ENCODE measurements at regions not wholly inside any gene's neighbourhood (a gene's known extent, or its start where the extent isn't known, plus 50 kb on each side); places are given as distances from the start of the nearest gene placed in this dataset.

DNA sequence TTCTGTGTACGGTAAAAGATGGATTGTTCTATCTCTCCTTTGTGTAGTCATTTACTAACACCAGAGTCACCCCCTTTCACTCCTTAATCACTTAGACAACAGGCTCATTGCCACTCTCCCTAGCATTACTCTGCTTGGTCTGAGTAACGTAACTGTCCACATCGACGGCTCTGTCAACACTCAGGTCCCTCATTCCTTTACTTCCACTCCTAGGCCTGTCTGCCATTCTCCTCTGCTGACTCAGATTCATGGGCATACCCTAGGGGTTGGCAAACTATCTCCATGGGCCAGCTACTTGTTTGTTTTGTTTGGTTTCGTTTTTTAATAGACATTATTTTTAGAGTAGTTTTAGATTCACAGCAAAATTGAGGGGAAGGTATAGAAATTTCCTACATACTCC is 243.9 kb downstream of the NR4A2 start:
- H3K4me1 ChIP-seq (ENCODE audit: insufficient read depth, low read length, poor library complexity, severe bottlenecking) = no peaks in the 10 kb centered on the region
- H3K27me3 ChIP-seq (ENCODE audit: insufficient read depth, low read length, poor library complexity, severe bottlenecking) = no peaks in the 10 kb centered on the region
- H2AFZ ChIP-seq (ENCODE audit: low read length) = no peak overlapping the region
- no peaks in the 10 kb centered on the region for H3F3A ChIP-seq (ENCODE audit: low read depth)
- no peaks in the 10 kb centered on the region for H3K9me2 ChIP-seq (replicated peaks; ENCODE audit: low read depth, low read length)
- no peaks in the 10 kb centered on the region for H3K79me2 ChIP-seq (ENCODE audit: insufficient read depth, low read length)
- H3K4me3 ChIP-seq (ENCODE audit: low read length, poor library complexity, severe bottlenecking) = no peak overlapping the region
- H3K9ac ChIP-seq (ENCODE audit: low read depth, low read length, poor library complexity, severe bottlenecking) = no peak overlapping the region
- no peaks in the 10 kb centered on the region; the same call in 1 of the 2 replicates for H3K9me3 ChIP-seq (ENCODE audit: insufficient read depth, low read depth, low read length)
- H3K4me2 ChIP-seq (ENCODE audit: low read depth, low read length, poor library complexity, severe bottlenecking) = no peak overlapping the region
- TF ChIP-seq EZH2phosphoT487 (IDR thresholded peaks at IDR 0.05; ENCODE audit: borderline replicate concordance) (no peak), CTCF (conservative IDR thresholded peaks at IDR 0.05; ENCODE audit: low read length) (no peak)
- H3K36me3 ChIP-seq (ENCODE audit: insufficient read depth, low read length) = no peaks in the 10 kb centered on the region
- H4K20me1 ChIP-seq (ENCODE audit: insufficient read depth, low read length, poor library complexity, severe bottlenecking) = no peaks in the 10 kb centered on the region

GRCh38 chr2:156087875-156088274 is 244.6 kb downstream of the NR4A2 start:
- H3K9me2 ChIP-seq (replicated peaks; ENCODE audit: low read depth, low read length) = no peaks in the 10 kb centered on the region
- no peak overlapping the region for H3K4me2 ChIP-seq (ENCODE audit: low read depth, low read length, poor library complexity, severe bottlenecking)
- no peaks in the 10 kb centered on the region for H3K4me1 ChIP-seq (ENCODE audit: insufficient read depth, low read length, poor library complexity, severe bottlenecking)
- H3K79me2 ChIP-seq (ENCODE audit: insufficient read depth, low read length) = no peaks in the 10 kb centered on the region
- no peaks in the 10 kb centered on the region for H3K27me3 ChIP-seq (ENCODE audit: insufficient read depth, low read length, poor library complexity, severe bottlenecking)
- no peaks in the 10 kb centered on the region; the same call in 1 of the 2 replicates for H3K9me3 ChIP-seq (ENCODE audit: insufficient read depth, low read depth, low read length)
- no peak overlapping the region for H3K4me3 ChIP-seq (ENCODE audit: low read length, poor library complexity, severe bottlenecking)
- H3K36me3 ChIP-seq (ENCODE audit: insufficient read depth, low read length) = no peaks in the 10 kb centered on the region
- no peaks in the 10 kb centered on the region for H3F3A ChIP-seq (ENCODE audit: low read depth)
- TF ChIP-seq EZH2phosphoT487 (IDR thresholded peaks at IDR 0.05; ENCODE audit: borderline replicate concordance) (no peak), CTCF (conservative IDR thresholded peaks at IDR 0.05; ENCODE audit: low read length) (no peak)
- H4K20me1 ChIP-seq (ENCODE audit: insufficient read depth, low read length, poor library complexity, severe bottlenecking) = no peaks in the 10 kb centered on the region
- H3K9ac ChIP-seq (ENCODE audit: low read depth, low read length, poor library complexity, severe bottlenecking) = no peak overlapping the region
- H2AFZ ChIP-seq (ENCODE audit: low read length) = no peak overlapping the region

DNA sequence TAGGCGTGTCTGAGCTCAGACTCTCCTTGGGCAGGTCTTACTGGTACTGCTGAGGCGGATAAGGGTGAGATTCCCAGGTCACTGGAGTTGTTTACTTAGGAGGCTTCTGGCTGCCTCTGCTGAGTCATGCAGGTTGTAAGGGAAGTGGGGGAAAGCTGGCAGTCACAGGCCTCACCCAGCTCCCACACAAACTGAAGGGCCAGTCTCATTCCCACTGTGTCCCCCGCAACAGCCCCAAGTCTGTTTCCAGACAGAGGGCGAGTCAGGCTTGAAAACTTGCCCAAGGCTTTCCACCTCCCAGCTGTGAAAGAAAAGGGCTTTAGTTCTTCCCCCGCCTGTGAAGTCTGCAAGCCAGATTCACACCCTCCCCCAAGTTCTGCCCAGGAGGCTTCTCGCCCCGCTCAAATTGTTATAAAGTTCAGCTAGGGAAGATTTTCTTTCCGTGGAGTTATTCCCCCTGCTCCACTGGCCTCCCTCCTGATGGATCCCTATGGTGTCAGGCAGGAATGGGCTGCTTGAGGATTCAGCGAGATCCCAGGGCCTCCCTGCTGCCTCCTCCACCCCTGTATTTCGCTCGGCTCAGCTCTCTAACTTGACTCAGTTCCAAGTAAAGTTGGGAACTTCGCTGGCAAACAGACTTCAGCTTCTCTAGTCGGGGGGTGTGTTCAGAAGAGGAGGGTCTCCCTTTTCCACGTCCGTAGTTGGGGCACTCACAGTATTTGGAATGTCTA is 248.6 kb downstream of the NR4A2 start:
- Histone ChIP-seq H4K20me1 (ENCODE audit: insufficient read depth, low read length, poor library complexity, severe bottlenecking) (no peaks in the 10 kb centered on the region), H2AFZ (ENCODE audit: low read length) (no peak overlapping the region), H3K9ac (ENCODE audit: low read depth, low read length, poor library complexity, severe bottlenecking) (no peak overlapping the region), H3K27me3 (ENCODE audit: insufficient read depth, low read length, poor library complexity, severe bottlenecking) (no peaks in the 10 kb centered on the region), H3K4me2 (ENCODE audit: low read depth, low read length, poor library complexity, severe bottlenecking) (no peak overlapping the region), H3K36me3 (ENCODE audit: insufficient read depth, low read length) (no peaks in the 10 kb centered on the region), H3K4me1 (ENCODE audit: insufficient read depth, low read length, poor library complexity, severe bottlenecking) (no peaks in the 10 kb centered on the region), H3K9me3 (ENCODE audit: insufficient read depth, low read depth, low read length) (no peaks in the 10 kb centered on the region; the same call in 1 of the 2 replicates), H3K4me3 (ENCODE audit: low read length, poor library complexity, severe bottlenecking) (no peak overlapping the region), H3K9me2 (replicated peaks; ENCODE audit: low read depth, low read length) (no peaks in the 10 kb centered on the region), H3F3A (ENCODE audit: low read depth) (no peaks in the 10 kb centered on the region), H3K79me2 (ENCODE audit: insufficient read depth, low read length) (no peaks in the 10 kb centered on the region)
- TF ChIP-seq EZH2phosphoT487 (IDR thresholded peaks at IDR 0.05; ENCODE audit: borderline replicate concordance) = no peak
- TF ChIP-seq CTCF (conservative IDR thresholded peaks at IDR 0.05; ENCODE audit: low read length) = no peak
